Hepatocyte (in vitro differentiated cells): ENCODE measurements at regions not wholly inside any gene's neighbourhood (a gene's known extent, or its start where the extent isn't known, plus 50 kb on each side); places are given as distances from the start of the nearest gene placed in this dataset.

Experiments
- CTCF ChIP-seq: fragments of 200-600 bp; sonication (generic); IDR thresholded peaks from 2 replicates; pipeline ENCODE4 v1.5.1; 2016; ENCODE audit warnings: antibody characterized with exemption, mild to moderate bottlenecking; ENCODE audit not compliant: poor library complexity
- EZH2 ChIP-seq: fragments of 200-600 bp; sonication (generic); IDR thresholded peaks from 2 replicates; pipeline ENCODE4 v1.6.1; 2016; ENCODE audit warnings: antibody characterized with exemption, mild to moderate bottlenecking, borderline replicate concordance
- EZH2phosphoT487 ChIP-seq: fragments of 200-600 bp; sonication (generic); IDR thresholded peaks from one replicate; pipeline ENCODE4 v1.6.1; 2018; ENCODE audit warnings: antibody characterized with exemption, mild to moderate bottlenecking, low read depth, moderate library complexity; ENCODE audit not compliant: unreplicated experiment, severe bottlenecking

GRCh38 chr2:64914735-64915509, 74.3 kb upstream of the SLC1A4 start:
- no peak for TF ChIP-seq CTCF
- no peak for TF ChIP-seq EZH2phosphoT487
- TF ChIP-seq EZH2 = no peak
